NOMO-1 treated with DMSO at 0.1 percent for 48 hours (cell line): ENCODE measurements at regions not wholly inside any gene's neighbourhood (a gene's known extent, or its start where the extent isn't known, plus 50 kb on each side); places are given as distances from the start of the nearest gene placed in this dataset.
"Not testable (repeated sequence)": the region's sequence is repeated elsewhere in the genome, so short reads cannot be mapped to it uniquely, and the experiment has no call there.

ENCODE experiments used
- DNase-seq: peaks from one replicate; lab custom pipeline; 2025; ENCODE audit not compliant: unreplicated experiment; lab: John Stamatoyannopoulos, UW

GRCh38 chr15:95125803-95126202, 894.4 kb downstream of the MCTP2 start:
- DNase-seq, result no peak

- DNase-seq, result no peak
Measured at GRCh38 chr15:95127356-95127755, 896.0 kb downstream of the MCTP2 start.

DNA sequence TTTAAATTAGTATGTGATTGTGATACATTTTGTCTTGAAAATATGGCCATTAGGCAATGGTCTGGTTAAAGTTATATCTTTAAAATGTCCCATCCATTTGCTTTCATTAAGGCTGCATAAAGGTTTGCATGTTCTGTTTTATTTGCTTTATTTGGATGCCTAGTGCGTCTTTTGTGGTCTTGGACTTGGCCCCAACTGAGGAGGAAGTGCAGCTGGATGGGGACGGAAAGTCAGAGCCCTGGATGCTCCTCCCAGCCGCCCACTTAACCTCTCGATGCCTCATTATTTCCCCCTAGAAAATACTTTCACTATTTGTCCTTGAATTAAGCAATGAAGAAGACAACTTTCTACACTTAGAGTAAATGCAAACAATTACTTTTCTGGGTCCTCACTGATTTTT, 898.2 kb downstream of the MCTP2 start:
- DNase-seq, result no peak

GRCh38 chr15:95131131-95131556, 899.8 kb downstream of the MCTP2 start:
- no peak for DNase-seq

DNA sequence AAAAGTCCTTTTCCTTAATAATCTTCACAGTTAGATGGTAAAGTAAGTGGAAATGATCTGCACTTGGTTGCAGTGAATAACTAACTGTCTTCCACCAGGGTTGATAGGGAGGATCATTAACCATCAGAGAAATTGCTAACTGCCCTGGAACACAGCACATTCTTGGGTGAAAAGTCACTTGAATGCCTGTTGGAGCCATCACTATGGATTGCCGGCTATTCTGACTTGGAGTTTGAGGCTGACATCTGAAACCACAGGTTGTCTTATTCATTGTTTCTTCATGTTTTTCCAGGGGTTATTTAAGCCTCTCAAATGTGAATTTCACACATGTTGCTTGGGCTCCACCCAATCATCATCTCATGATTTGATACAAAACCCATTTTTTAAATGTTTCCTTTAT, 901.4 kb downstream of the MCTP2 start:
- DNase-seq, result no peak

GRCh38 chr15:95134431-95135110, 903.2 kb downstream of the MCTP2 start:
- no peak for DNase-seq

GRCh38 chr15:95138604-95139270, 907.4 kb downstream of the MCTP2 start:
- no peak for DNase-seq

DNA sequence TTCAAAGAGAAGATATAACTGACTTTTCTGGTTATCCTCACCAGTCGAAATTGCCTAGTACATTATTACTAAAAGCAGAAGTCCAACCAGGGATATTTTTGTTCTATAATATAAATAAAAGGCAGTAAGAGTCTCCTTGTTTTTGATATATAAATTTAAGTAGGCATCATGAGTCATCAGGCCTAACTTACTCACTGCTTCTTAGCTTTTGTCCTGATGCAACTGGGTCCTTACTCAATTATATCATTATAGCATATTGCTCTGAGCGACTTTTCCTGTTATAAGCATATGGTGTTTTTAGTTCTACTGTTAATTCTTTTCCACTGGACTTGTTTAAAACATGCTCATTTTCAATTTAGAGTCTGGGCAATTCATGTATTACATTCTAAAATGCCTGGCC, 910.1 kb downstream of the MCTP2 start:
- no peak for DNase-seq

- DNase-seq, result no peak
Measured at GRCh38 chr15:95142531-95142930, 911.2 kb downstream of the MCTP2 start.

- no peak for DNase-seq
Measured at GRCh38 chr15:95146481-95146880, 915.1 kb downstream of the MCTP2 start.

GRCh38 chr15:95148183-95148582, 916.8 kb downstream of the MCTP2 start:
- no peak for DNase-seq

DNA sequence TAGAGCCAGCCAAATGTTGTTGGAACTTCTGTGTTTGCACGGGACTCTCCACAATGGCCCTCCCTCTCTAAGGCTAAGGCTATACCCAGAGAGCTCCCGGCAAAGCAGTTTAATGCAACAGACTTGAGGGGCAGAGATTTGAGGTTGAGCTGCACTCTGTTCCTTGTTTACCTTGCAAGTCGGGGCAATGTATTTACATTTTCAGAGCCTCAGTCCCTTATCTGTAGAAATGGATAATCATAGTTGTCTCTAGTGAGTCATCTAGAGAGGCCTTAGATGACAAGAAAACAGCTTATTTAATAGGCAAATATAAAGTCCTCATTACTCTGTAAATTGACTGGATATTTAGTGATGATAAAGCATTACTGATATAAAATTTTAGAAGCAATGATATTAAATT, 917.7 kb downstream of the MCTP2 start:
- DNase-seq, result no peak

GRCh38 chr15:95149771-95150170, 918.4 kb downstream of the MCTP2 start:
- DNase-seq, result no peak

DNA sequence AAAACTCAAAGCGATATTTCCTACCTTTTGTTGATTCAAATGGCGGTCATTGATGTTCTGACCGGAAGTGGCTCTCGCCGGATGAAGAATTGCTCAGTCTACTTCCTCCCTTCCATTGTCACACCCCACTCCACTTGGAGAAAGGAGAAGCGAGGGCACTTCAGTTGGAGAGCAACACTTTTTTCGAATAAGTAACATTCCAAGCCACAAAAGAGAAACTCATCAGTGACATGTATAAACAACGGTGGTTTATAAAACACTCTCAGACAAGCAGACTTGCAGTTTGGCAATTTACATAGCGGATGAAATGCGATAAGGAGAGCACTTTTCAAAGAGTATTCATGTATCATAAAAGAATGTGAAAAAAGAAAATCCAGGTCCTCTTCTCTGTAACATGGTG, 919.1 kb downstream of the MCTP2 start:
- no peak for DNase-seq

DNA sequence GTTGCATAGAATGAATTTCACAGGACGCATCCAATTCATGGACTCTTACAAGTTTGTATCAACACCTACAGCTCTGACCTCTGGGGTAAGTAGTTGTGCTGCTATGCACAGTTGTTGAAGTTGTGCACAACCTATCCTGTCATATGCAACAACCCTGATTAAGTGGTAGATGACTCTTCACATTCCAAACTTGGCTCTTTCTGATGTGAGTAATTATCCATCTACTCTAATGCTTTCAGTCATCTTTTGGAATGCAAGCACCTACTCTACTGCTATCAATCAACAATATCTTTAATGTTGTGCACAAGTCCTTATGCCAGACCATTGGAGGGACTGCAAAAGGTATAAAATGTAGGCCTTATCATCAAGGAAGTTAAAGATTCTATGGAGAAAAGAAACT, 921.4 kb downstream of the MCTP2 start:
- DNase-seq, result no peak

GRCh38 chr15:95153201-95153600, 921.8 kb downstream of the MCTP2 start:
- not testable (repeated sequence) for DNase-seq

GRCh38 chr15:95160316-95160715, 929.0 kb downstream of the MCTP2 start:
- no peak for DNase-seq

- DNase-seq, result no peak
Measured at GRCh38 chr15:95162069-95162468, 930.7 kb downstream of the MCTP2 start.

DNA sequence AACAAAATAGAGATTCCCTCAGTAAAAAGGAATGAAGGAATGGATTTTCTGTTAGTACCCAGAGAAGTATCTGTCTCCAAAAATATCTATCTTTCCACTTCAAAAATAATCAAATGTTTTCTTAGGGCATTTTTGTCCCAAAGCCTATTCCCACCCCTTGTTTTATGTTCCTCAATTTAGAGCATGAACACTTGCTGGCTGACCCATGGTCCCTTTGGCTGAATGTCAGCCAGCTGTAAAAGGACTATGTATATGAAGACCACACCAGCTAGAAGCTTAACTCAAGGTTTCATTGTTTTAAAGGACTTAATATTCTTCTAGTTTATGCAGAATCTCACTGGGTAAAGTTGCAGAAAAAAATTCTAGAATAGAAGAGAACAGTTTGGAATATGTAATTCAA, 931.2 kb downstream of the MCTP2 start:
- DNase-seq, result no peak

DNA sequence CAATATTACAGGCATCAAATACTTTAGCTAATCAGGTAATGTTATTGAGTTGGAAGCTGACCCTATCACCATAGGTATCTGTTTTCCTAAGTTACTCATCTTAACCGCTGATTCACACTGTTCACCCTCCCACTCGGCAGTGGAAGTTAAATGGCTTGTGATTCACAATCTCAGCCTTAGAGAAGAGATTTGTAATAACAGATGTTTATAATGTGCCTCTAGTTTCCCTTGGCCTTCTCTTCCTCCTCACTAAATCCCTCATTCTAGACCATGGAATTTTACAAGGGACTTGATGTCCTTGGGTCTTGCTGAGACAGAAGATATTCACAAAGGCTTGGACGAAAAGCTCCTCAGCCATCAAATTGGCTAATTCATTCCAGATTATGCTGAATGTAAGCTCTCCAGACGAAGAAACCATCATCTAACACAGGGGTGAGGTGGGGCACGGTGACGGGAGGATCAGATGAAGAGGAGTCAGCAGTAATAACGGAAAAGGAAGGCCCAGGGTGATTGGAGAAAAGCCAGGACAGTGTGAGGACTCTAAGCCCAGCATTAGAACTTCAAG, 931.7 kb downstream of the MCTP2 start:
- DNase-seq, result no peak

DNA sequence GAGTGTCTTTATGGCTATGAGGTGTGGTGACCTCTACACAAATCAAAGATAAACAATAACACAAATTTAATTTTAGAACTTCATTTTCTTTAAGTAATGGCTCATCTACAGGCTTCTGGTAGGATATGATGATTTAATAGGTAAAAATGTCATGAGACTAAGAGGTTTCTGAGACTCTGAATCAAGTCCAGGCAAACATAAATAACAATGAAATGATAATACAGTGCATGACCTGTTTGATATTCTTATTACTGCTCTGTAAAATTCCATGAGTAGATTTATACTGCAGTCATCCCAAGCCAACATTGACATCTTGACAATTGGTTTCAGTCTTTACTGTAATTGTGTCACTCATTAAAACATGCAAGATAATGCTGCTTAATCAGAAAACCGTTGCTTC, 936.8 kb downstream of the MCTP2 start:
- DNase-seq, result no peak

DNA sequence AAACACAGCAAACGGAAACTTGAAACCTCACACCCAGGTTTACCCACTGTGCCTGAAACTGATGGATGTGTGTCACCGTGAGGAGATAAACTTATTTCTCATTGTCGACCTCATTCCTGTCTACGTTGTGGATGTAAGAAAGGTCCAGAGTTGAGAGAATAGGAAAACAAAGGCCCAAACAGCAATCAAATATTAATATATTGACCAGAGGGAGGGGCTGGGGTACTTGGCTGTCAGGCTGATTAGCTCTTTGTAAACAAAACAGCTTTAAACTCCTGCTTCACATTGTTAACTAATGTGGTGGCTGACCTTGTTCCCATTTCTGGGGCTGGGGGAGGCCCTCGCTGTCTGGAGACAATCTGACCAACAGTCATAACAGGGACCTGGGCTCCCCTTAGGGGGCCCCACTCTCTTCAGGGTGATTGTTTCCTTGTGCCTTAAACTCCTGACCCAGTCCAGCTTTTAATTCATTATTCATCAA, 937.6 kb downstream of the MCTP2 start:
- no peak for DNase-seq
